ENCODE measurements at regions not wholly inside any gene's neighbourhood (a gene's known extent, or its start where the extent isn't known, plus 50 kb on each side); places are given as distances from the start of the nearest gene placed in this dataset.

DNA sequence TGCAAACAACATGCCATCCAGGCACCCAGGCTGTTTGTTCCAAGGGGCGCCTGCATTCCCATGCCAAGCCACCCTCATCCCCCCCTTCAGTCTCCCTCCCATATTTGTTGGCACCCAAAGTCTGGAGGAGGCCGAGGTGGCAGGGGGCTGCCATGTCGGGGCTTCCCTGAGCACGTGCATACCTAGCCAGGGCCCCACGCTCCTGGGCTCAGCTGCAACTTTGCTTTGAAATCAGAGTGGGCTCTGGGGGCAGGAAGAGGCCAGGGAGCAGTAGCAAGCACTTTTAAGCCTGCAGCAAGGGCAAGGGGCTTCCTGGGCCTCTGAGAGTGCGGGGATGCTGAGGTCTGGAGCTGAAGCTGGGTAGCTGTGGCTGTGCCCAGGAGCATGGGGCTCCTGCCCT, 655.9 kb upstream of the EYS start:
- no peak for TF ChIP-seq CTCF (IDR thresholded peaks at IDR 0.05; ENCODE audit: low read depth, low read length)
- no peaks in the 10 kb centered on the region for H3K36me3 ChIP-seq
- no peak for DNase-seq
- no peaks in the 10 kb centered on the region for H3K9me3 ChIP-seq (ENCODE audit: severe bottlenecking)
- no peak overlapping the region for H3K27ac ChIP-seq
- H3K4me3 ChIP-seq (ENCODE audit: low read depth, low read length) = no peak overlapping the region
- H3K27me3 ChIP-seq (ENCODE audit: insufficient read depth, low read depth, severe bottlenecking) = no peaks in the 10 kb centered on the region

DNA sequence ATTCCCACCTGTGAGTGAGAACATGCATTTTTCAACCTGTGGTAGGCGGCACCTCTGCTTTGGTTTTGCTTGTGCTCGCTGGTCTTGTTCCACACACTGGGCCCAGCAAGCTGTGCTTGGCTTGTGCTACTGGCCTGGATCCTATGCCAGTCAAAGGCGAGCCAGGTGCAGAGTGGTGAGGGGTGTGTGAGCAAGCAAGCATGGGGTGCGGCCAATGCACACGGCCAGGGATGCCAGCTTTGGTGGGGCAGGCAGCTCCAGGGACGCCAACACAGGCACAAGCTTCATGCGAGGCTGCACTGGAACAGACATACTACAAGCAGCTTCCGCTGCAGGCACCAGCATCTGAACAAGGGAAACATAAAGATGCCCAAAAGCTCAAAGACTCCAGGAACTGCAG, 654.9 kb upstream of the EYS start:
- Histone ChIP-seq H3K36me3 (no peaks in the 10 kb centered on the region), H3K27ac (no peak overlapping the region), H3K27me3 (ENCODE audit: insufficient read depth, low read depth, severe bottlenecking) (no peaks in the 10 kb centered on the region), H3K9me3 (ENCODE audit: severe bottlenecking) (no peaks in the 10 kb centered on the region), H3K4me3 (ENCODE audit: low read depth, low read length) (no peak overlapping the region)
- no peak for DNase-seq
- no peak for TF ChIP-seq CTCF (IDR thresholded peaks at IDR 0.05; ENCODE audit: low read depth, low read length)

DNA sequence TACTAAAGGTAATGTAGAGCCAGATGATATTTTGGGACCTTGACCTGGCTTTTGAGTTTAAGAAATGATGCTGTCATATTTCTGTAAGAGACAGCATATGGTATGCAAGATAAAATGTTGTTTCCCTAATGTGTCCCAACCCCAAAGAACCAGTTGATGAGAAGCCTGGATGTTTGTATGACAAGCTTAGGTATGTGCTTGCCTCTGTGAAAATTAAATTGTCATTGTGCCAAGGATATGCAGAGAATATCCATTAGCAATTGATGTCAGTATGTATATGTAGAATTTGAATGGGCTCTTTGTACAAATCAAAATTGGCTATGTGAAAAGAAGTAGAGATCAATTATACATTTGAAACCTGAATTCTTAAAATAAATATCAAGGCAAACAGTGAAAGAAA, 650.8 kb upstream of the EYS start:
- Histone ChIP-seq H3K36me3 (no peaks in the 10 kb centered on the region), H3K27me3 (ENCODE audit: insufficient read depth, low read depth, severe bottlenecking) (no peaks in the 10 kb centered on the region), H3K27ac (no peak overlapping the region), H3K4me3 (ENCODE audit: low read depth, low read length) (no peak overlapping the region), H3K9me3 (ENCODE audit: severe bottlenecking) (no peaks in the 10 kb centered on the region)
- no peak for DNase-seq
- no peak for TF ChIP-seq CTCF (IDR thresholded peaks at IDR 0.05; ENCODE audit: low read depth, low read length)

GRCh38 chr6:66355471-66355870, 648.4 kb upstream of the EYS start:
- no peak for TF ChIP-seq CTCF (IDR thresholded peaks at IDR 0.05; ENCODE audit: low read depth, low read length)
- no peak for DNase-seq
- no peaks in the 10 kb centered on the region for H3K27me3 ChIP-seq (ENCODE audit: insufficient read depth, low read depth, severe bottlenecking)
- H3K4me3 ChIP-seq (ENCODE audit: low read depth, low read length) = no peak overlapping the region
- no peaks in the 10 kb centered on the region for H3K36me3 ChIP-seq
- no peaks in the 10 kb centered on the region for H3K9me3 ChIP-seq (ENCODE audit: severe bottlenecking)
- H3K27ac ChIP-seq = no peak overlapping the region

- H3K27me3 ChIP-seq (ENCODE audit: insufficient read depth, low read depth, severe bottlenecking) = no peaks in the 10 kb centered on the region
- no peak overlapping the region for H3K27ac ChIP-seq
- no peak for DNase-seq
- no peaks in the 10 kb centered on the region for H3K36me3 ChIP-seq
- no peak overlapping the region for H3K4me3 ChIP-seq (ENCODE audit: low read depth, low read length)
- H3K9me3 ChIP-seq (ENCODE audit: severe bottlenecking) = no peaks in the 10 kb centered on the region
- TF ChIP-seq CTCF (IDR thresholded peaks at IDR 0.05; ENCODE audit: low read depth, low read length) = no peak
Measured at GRCh38 chr6:66344796-66345195, 637.8 kb upstream of the EYS start.

DNA sequence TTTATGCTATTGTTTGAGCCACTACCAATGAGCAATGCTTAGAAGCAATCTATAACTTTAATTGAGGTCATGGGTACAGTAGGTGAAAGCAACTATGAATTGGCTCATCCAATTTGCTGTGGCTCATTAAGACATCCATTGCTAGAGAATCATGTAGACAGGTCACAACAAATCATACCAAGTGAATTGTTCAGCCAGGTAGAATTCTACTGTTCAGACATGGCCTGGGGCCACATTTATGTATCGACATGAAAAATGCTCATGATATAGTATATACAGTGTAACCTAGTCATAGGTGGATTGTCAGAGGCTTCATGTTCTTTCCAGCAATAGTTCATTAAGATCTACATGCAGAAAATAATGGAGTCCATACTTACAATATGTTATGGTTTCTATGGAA, 633.7 kb upstream of the EYS start:
- TF ChIP-seq CTCF (IDR thresholded peaks at IDR 0.05; ENCODE audit: low read depth, low read length) = no peak
- no peaks in the 10 kb centered on the region for H3K9me3 ChIP-seq (ENCODE audit: severe bottlenecking)

More for the DNA sequence above, 633.7 kb upstream of the EYS start:
- H3K27ac ChIP-seq = no peak overlapping the region
- H3K36me3 ChIP-seq = no peaks in the 10 kb centered on the region
- no peaks in the 10 kb centered on the region for H3K27me3 ChIP-seq (ENCODE audit: insufficient read depth, low read depth, severe bottlenecking)
- DNase-seq = no peak
- H3K4me3 ChIP-seq (ENCODE audit: low read depth, low read length) = no peak overlapping the region
